ENCODE measurements at regions not wholly inside any gene's neighbourhood (a gene's known extent, or its start where the extent isn't known, plus 50 kb on each side); places are given as distances from the start of the nearest gene placed in this dataset.

DNA sequence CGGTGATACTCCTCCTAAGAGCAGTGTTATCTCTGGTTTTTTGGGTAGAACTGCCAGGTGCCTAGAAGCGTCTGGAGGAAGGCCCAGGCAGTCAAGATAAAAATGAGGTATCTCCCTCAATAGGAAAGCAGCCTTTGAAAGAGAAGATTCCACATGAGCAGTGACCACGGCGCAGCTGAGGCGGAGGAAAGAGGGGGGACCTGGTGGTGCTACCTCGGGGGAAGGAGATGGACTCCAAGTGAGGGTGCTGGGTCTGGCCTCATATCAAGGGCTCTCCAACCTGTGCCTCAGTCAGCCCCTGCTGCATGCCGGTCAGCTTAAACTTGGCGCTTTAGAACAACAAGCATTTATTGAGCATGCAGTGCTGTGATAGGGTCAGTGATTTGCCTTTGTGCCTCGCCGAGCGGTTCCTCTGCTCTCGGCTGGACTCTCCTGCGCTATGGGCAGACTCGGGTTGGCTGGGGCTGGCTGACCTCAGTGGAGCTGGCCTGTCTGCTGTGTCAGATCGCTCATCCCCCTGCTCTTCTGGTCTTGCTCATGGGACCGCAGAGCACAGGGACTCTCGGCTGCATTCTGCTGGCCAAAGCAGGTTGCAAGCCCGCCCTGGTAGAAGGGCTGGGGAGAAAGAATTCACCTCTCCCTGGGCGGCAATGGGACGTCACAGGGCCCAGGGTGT lies 121.1 kb upstream of the IRX4 start:
- no peak for ATAC-seq
- TF ChIP-seq, protein P1, sequence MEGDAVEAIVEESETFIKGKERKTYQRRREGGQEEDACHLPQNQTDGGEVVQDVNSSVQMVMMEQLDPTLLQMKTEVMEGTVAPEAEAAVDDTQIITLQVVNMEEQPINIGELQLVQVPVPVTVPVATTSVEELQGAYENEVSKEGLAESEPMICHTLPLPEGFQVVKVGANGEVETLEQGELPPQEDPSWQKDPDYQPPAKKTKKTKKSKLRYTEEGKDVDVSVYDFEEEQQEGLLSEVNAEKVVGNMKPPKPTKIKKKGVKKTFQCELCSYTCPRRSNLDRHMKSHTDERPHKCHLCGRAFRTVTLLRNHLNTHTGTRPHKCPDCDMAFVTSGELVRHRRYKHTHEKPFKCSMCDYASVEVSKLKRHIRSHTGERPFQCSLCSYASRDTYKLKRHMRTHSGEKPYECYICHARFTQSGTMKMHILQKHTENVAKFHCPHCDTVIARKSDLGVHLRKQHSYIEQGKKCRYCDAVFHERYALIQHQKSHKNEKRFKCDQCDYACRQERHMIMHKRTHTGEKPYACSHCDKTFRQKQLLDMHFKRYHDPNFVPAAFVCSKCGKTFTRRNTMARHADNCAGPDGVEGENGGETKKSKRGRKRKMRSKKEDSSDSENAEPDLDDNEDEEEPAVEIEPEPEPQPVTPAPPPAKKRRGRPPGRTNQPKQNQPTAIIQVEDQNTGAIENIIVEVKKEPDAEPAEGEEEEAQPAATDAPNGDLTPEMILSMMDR (IDR thresholded peaks at IDR 0.05) = no peak
- Histone ChIP-seq H3K4me3 (no peak overlapping the region), H3K27me3 (no peaks in the 10 kb centered on the region), H3K27ac (no peak overlapping the region), H3K4me1 (no peaks in the 10 kb centered on the region), H3K9me3 (no peaks in the 10 kb centered on the region), H3K36me3 (no peaks in the 10 kb centered on the region)
- no peak for DNase-seq
- intact Hi-C loops (cut with DNase I) = no loop called here

DNA sequence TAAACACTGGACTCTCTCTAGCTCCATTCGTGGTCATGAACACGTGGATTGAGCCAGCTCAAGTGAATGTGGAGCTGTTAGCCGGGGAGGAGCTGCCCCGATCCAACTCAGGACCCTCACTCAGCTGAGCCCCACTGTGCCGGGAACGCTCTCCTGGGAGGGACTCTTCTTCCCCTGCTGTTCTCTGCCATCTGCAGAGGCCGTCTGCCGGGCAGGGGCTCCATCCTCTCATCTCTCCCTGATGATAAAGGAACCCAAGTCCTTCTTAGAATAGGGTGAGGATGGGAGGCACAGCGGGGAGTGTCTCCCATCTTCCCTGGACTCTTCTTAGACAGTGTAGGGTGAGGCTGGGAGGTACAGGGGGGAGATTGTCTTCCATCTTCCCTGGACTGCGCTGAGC lies 120.5 kb upstream of the IRX4 start:
- Histone ChIP-seq H3K4me3 (no peak overlapping the region), H3K27ac (no peak overlapping the region), H3K4me1 (no peaks in the 10 kb centered on the region), H3K9me3 (no peaks in the 10 kb centered on the region), H3K27me3 (no peaks in the 10 kb centered on the region), H3K36me3 (no peaks in the 10 kb centered on the region)
- intact Hi-C loops (cut with DNase I) = no loop called here
- ATAC-seq (no peak), DNase-seq (no peak)
- TF ChIP-seq, protein P1 (IDR thresholded peaks at IDR 0.05) = no peak

DNA sequence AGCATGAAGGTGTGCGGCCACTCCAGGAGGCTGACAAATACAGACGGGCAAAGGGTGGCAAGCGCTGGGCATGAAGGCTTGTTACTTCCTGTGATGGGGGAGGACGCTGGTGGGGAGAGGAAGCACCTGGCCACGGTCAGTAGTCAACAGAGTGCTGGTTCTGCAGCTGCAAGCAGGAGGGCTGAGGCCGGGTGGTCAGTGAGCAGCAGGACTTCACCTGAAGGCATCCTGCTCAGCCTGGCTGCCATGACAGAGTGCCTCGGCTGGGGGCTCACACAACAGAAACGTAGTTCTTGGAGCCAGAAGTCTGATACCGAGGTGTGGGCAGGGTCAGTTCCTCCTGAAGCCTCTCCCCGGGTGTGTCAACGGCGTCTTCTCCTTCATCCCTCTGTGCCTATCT lies 118.6 kb upstream of the IRX4 start:
- intact Hi-C loops (cut with DNase I) = no loop called here
- Histone ChIP-seq H3K4me1 (no peaks in the 10 kb centered on the region), H3K36me3 (no peaks in the 10 kb centered on the region), H3K9me3 (no peaks in the 10 kb centered on the region), H3K27ac (no peak overlapping the region), H3K4me3 (no peak overlapping the region), H3K27me3 (no peaks in the 10 kb centered on the region)
- TF ChIP-seq, protein P1 (IDR thresholded peaks at IDR 0.05) = no peak
- ATAC-seq = no peak
- DNase-seq = no peak

- TF ChIP-seq, protein P1 (IDR thresholded peaks at IDR 0.05) = no peak
- no peak overlapping the region for H3K27ac ChIP-seq
Measured at GRCh38 chr5:2000591-2000990, 117.9 kb upstream of the IRX4 start.

GRCh38 chr5:1999794-2000193 lies 117.1 kb upstream of the IRX4 start:
- ATAC-seq (no peak), DNase-seq (no peak)
- Histone ChIP-seq H3K4me1 (no peaks in the 10 kb centered on the region), H3K36me3 (no peaks in the 10 kb centered on the region), H3K4me3 (no peak overlapping the region), H3K9me3 (no peaks in the 10 kb centered on the region), H3K27me3 (no peaks in the 10 kb centered on the region), H3K27ac (no peak overlapping the region)
- intact Hi-C loops (cut with DNase I) = no loop called here
- TF ChIP-seq, protein P1 (IDR thresholded peaks at IDR 0.05) = no peak

More at GRCh38 chr5:2000591-2000990, 117.9 kb upstream of the IRX4 start:
- no peaks in the 10 kb centered on the region for H3K27me3 ChIP-seq
- intact Hi-C loops (cut with DNase I) = no loop called here
- ATAC-seq (no peak), DNase-seq (no peak)
- H3K4me1 ChIP-seq = no peaks in the 10 kb centered on the region
- H3K9me3 ChIP-seq = no peaks in the 10 kb centered on the region
- no peaks in the 10 kb centered on the region for H3K36me3 ChIP-seq
- no peak overlapping the region for H3K4me3 ChIP-seq

Data from upper lobe of right lung (tissue), 1 donor.